Thoracic aorta (tissue), 2 donors: ENCODE measurements at regions not wholly inside any gene's neighbourhood (a gene's known extent, or its start where the extent isn't known, plus 50 kb on each side); places are given as distances from the start of the nearest gene placed in this dataset.
"Not testable (repeated sequence)": the region's sequence is repeated elsewhere in the genome, so short reads cannot be mapped to it uniquely, and the experiment has no call there.

ENCODE experiments used
- ATAC-seq: fragments of 150-250 bp; one replicate; pipeline ENCODE4 v1.8.0; 2017; ENCODE audit warnings: low read depth; ENCODE audit not compliant: insufficient number of reproducible peaks, low FRiP score
- DNase-seq: peaks from one replicate; pipeline ENCODE4 v3.0.0-alpha.2; 2020; ENCODE audit warnings: low spot score
- H3K27ac ChIP-seq, 2 donors: fragments of 200-600 bp; sonication (generic); 1 replicate in 1 of 2; 2 replicates in 1 of 2; pipeline ENCODE4 v1.5.1; 2016; ENCODE audit warnings: mild to moderate bottlenecking in 2 of 2, moderate library complexity in 2 of 2
- H3K27me3 ChIP-seq: fragments of 200-600 bp; sonication (generic); replicated peaks from 2 replicates; pipeline ENCODE4 v1.6.0; 2016; ENCODE audit warnings: mild to moderate bottlenecking; ENCODE audit not compliant: insufficient read depth
- H3K36me3 ChIP-seq: fragments of 200-600 bp; sonication (generic); one replicate; pipeline ENCODE4 v1.5.1; 2016
- H3K4me1 ChIP-seq, 2 donors: fragments of 200-600 bp; sonication (generic); 1 replicate in 1 of 2; 2 replicates in 1 of 2; pipeline versions ENCODE4 v1.5.1 to v1.6.0; 2016; ENCODE audit warnings: low read depth in 2 of 2, mild to moderate bottlenecking in 1 of 2; ENCODE audit not compliant: control insufficient read depth in 1 of 2
- H3K4me3 ChIP-seq: fragments of 200-600 bp; sonication (generic); 2 replicates; pipeline ENCODE4 v1.5.1; 2016; ENCODE audit warnings: mild to moderate bottlenecking
- H3K9me3 ChIP-seq: fragments of 200-600 bp; sonication (generic); 2 replicates; pipeline ENCODE4 v1.5.1; 2016
- TF ChIP-seq, protein P1 (sequence below): fragments of 200-600 bp; sonication (generic); IDR thresholded peaks from one replicate; pipeline ENCODE4 v1.5.1; 2019; ENCODE audit warnings: antibody characterized with exemption

- Histone ChIP-seq H3K9me3 (no peaks in the 10 kb centered on the region), H3K4me1 (no peaks in the 10 kb centered on the region), H3K4me3 (no peak overlapping the region), H3K36me3 (no peaks in the 10 kb centered on the region), H3K27me3 (no peaks in the 10 kb centered on the region), H3K27ac (no peak overlapping the region)
- TF ChIP-seq, protein P1, sequence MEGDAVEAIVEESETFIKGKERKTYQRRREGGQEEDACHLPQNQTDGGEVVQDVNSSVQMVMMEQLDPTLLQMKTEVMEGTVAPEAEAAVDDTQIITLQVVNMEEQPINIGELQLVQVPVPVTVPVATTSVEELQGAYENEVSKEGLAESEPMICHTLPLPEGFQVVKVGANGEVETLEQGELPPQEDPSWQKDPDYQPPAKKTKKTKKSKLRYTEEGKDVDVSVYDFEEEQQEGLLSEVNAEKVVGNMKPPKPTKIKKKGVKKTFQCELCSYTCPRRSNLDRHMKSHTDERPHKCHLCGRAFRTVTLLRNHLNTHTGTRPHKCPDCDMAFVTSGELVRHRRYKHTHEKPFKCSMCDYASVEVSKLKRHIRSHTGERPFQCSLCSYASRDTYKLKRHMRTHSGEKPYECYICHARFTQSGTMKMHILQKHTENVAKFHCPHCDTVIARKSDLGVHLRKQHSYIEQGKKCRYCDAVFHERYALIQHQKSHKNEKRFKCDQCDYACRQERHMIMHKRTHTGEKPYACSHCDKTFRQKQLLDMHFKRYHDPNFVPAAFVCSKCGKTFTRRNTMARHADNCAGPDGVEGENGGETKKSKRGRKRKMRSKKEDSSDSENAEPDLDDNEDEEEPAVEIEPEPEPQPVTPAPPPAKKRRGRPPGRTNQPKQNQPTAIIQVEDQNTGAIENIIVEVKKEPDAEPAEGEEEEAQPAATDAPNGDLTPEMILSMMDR, result no peak
- DNase-seq, result no peak
- ATAC-seq, result no peak
These were observed 247.2 kb upstream of the CTBP2 start for GRCh38 chr10:125407557-125407956.

DNA sequence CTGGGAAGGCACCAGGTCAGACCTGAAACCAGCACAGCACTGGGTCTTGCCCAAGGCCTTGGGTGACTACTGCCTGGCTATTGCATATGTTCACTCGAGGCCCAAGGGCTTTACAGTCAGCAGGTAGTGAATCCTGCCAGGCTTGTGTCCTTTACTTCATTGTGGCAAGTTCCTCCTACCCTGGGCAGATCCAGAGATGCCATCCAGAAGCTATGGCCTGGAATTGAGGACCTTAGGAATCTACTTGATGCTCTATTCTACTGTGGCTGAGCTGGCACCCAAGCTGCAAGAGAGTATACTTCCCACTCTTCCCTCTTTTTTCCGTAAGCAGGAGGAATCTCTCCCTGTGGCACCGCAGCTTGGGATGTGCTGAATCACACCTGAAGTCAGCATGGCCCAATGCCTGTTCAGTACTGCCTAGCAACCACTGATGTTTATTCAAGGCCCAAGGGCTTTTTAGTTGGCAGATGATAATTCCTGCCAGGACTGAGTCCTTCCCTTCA lies 246.7 kb upstream of the CTBP2 start:
- H3K4me1 ChIP-seq, result no peaks in the 10 kb centered on the region
- DNase-seq, result no peak
- no peaks in the 10 kb centered on the region for H3K9me3 ChIP-seq
- TF ChIP-seq, protein P1, result no peak
- no peaks in the 10 kb centered on the region for H3K27me3 ChIP-seq
- no peak overlapping the region for H3K27ac ChIP-seq
- H3K4me3 ChIP-seq, result no peak overlapping the region
- no peaks in the 10 kb centered on the region for H3K36me3 ChIP-seq
- no peak for ATAC-seq

DNA sequence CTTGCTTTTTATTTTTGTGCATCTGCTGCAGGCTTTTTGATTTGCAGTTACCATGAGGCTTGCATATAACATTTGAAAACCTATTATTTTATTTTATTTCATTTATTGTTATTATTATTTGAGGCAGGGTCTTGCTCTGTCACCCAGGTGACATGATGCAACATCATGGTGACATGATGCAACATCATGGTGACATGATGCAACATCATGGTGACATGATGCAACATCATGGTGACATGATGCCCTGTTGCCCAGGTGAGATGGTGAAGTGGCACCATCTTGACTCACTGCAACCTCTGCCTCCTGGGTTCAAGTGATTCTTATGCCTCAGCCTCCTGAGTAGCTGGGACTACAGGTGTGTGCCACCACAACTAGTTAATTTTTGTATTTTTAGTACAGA lies 244.5 kb upstream of the CTBP2 start:
- H3K4me3 ChIP-seq, H3K9me3 ChIP-seq, H3K4me1 ChIP-seq, ATAC-seq, H3K36me3 ChIP-seq, H3K27ac ChIP-seq, H3K27me3 ChIP-seq, DNase-seq: not testable (repeated sequence)

DNA sequence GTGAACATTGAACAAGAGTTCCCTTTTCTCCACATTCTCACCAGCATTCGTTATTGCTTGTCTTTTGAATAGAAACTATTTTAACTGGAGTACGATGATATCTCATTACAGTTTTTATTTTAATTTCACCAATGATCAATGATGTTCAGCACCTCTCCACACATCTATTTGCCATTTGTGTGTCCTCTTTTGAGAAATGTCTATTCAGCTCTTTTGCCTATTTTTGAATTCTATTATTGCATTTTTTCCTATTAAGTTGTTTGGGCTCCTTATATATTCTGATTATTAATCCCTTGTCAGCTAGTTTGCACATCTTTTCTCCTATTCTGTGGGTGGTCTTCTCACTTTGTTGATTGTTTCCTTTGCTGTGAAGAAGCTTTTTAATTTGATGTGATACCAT lies 241.1 kb upstream of the CTBP2 start:
- Histone ChIP-seq H3K4me3 (no peak overlapping the region), H3K4me1 (no peaks in the 10 kb centered on the region), H3K27ac (no peak overlapping the region), H3K27me3 (no peaks in the 10 kb centered on the region), H3K36me3 (no peaks in the 10 kb centered on the region), H3K9me3 (no peaks in the 10 kb centered on the region)
- DNase-seq (no peak), ATAC-seq (no peak)
- TF ChIP-seq, protein P1, result no peak

DNA sequence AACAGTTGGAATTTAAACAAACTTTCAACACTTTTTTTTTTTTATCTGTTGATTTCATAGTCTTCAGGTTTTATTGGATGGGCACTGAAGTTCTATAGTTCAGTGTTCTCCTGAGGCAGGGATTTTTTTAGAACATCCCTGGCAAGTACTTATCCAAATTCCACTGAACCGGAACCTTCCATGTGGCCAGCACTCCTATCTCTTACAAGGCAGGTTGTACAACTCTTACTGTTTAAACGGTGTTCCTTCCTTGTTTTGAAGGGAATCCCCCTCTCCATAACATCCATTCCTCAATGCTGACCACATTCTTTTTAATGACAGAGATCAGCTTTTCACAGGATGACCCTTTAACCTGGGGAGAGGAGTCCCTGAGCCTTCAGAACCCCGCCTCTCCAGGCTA lies 238.9 kb upstream of the CTBP2 start:
- no peak overlapping the region for H3K4me3 ChIP-seq

GRCh38 chr10:125398270-125398669 lies 237.9 kb upstream of the CTBP2 start:
- DNase-seq (no peak), ATAC-seq (no peak)
- Histone ChIP-seq H3K9me3 (no peaks in the 10 kb centered on the region), H3K4me1 (no peaks in the 10 kb centered on the region), H3K36me3 (no peaks in the 10 kb centered on the region), H3K27ac (no peak overlapping the region), H3K27me3 (no peaks in the 10 kb centered on the region), H3K4me3 (no peak overlapping the region)
- TF ChIP-seq, protein P1, result no peak

More for the DNA sequence above, 238.9 kb upstream of the CTBP2 start:
- no peaks in the 10 kb centered on the region for H3K9me3 ChIP-seq
- no peaks in the 10 kb centered on the region for H3K4me1 ChIP-seq
- no peaks in the 10 kb centered on the region for H3K36me3 ChIP-seq
- H3K27ac ChIP-seq, result no peak overlapping the region
- TF ChIP-seq, protein P1, result no peak
- DNase-seq, result no peak
- no peaks in the 10 kb centered on the region for H3K27me3 ChIP-seq
- ATAC-seq, result no peak
